H1 (cell line): ENCODE measurements at regions not wholly inside any gene's neighbourhood (a gene's known extent, or its start where the extent isn't known, plus 50 kb on each side); places are given as distances from the start of the nearest gene placed in this dataset.

Experiments used
- CEBPB ChIP-seq: IDR thresholded peaks from 2 replicates; pipeline ENCODE4 v1.6.1; 2012; ENCODE audit warnings: low read depth, low read length
- CHD7 ChIP-seq: fragments of 300-600 bp; sonication (generic); IDR thresholded peaks from 2 replicates; pipeline ENCODE4 v1.7.1; 2012; ENCODE audit warnings: low read length, moderate library complexity, mild to moderate bottlenecking, inconsistent platforms; ENCODE audit not compliant: insufficient replicate concordance
- E2F6 ChIP-seq: IDR thresholded peaks from 2 replicates; pipeline ENCODE4 v1.6.1; 2012; ENCODE audit warnings: inconsistent platforms
- SP2 ChIP-seq: IDR thresholded peaks from 2 replicates; pipeline ENCODE4 v1.6.1; 2012; ENCODE audit warnings: mild to moderate bottlenecking, low read length, inconsistent platforms

GRCh38 chr5:73381590-73382400, 66.8 kb downstream of the FOXD1 start (continued):
- no peak for TF ChIP-seq CHD7
- peak; percentile 90 for TF ChIP-seq CEBPB
- TF ChIP-seq SP2 = no peak
- TF ChIP-seq E2F6 = peak; percentile 47; the same call in 1 of the 2 replicates
